ENCODE measurements at regions not wholly inside any gene's neighbourhood (a gene's known extent, or its start where the extent isn't known, plus 50 kb on each side); places are given as distances from the start of the nearest gene placed in this dataset.

DNA sequence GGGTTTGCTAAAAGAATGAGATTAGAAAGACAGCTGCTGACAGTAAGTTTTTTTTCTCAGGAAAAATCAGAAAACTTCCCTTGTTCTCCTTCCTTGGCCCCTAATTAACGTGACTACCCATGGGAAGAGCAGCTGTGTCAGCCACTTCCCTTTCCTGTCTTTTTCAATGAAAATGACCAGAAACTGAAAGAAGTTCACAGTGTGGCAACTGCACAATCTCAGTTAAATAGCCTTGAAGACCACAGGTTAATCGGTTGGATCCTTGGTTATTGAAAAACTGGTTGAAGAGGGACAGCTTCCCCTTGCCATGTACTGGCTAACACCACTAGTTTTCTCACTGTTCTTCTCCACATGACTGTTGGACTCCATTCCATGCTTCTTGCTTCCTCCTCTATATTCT is 148.8 kb upstream of the AGR3 start:
- DNase-seq (ENCODE audit: low spot score) = no peak

DNA sequence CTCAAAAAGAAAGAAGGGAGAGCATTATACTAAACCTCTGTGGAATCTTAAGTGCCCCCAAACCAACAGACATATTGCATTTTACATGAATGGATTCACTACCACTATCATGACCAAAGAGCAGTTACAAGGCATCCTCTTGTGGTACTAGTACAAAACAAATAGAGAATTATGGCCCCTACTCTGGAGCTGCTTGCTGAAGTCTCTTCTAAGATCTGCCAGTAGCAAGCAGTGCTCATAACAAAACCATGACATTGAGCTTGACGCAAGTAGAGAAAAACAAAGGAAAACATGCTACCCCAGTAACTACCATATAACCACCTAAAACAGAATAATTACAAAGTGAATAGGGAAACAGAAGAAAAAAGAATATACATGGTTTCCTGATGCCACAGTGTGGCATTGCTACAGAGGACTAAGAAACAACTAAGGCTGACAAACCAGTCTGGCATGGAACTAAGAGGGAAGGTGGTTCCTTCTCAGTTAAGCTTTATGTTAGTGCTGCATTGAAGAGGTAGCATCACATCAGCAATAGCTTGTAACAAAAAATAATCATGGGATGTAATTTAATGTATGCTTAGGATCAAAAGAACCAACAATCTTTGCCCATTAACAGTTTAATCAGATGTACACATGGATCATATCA is 150.2 kb upstream of the AGR3 start:
- TF ChIP-seq, protein P1, sequence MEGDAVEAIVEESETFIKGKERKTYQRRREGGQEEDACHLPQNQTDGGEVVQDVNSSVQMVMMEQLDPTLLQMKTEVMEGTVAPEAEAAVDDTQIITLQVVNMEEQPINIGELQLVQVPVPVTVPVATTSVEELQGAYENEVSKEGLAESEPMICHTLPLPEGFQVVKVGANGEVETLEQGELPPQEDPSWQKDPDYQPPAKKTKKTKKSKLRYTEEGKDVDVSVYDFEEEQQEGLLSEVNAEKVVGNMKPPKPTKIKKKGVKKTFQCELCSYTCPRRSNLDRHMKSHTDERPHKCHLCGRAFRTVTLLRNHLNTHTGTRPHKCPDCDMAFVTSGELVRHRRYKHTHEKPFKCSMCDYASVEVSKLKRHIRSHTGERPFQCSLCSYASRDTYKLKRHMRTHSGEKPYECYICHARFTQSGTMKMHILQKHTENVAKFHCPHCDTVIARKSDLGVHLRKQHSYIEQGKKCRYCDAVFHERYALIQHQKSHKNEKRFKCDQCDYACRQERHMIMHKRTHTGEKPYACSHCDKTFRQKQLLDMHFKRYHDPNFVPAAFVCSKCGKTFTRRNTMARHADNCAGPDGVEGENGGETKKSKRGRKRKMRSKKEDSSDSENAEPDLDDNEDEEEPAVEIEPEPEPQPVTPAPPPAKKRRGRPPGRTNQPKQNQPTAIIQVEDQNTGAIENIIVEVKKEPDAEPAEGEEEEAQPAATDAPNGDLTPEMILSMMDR (IDR thresholded peaks at IDR 0.05; ENCODE audit: extremely low read depth, missing control alignments) = no peak
- DNase-seq (ENCODE audit: low spot score) = no peak

More for the DNA sequence above, 148.8 kb upstream of the AGR3 start:
- TF ChIP-seq, protein P1 (IDR thresholded peaks at IDR 0.05; ENCODE audit: extremely low read depth, missing control alignments) = no peak

DNA sequence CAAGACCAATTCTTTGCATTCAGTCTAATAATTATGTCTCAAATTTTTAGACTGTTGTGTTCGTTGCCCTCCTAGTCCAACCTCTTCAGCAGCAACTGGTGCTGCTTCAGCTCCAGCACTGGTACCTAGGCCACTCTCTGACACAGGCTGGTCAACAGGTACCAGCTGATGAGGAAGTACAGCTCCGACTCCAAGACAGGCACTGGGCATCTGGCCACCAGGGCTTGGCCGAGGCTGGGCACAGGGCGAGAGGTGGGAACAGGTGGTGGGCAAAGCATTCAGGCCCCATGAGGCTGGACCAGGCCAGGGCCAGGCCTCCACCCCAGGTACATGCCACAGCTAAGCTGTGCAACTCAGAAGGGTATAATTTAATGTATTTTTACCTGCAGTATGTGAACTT is 151.5 kb upstream of the AGR3 start:
- TF ChIP-seq, protein P1 (IDR thresholded peaks at IDR 0.05; ENCODE audit: extremely low read depth, missing control alignments) = no peak
- DNase-seq (ENCODE audit: low spot score) = no peak

DNA sequence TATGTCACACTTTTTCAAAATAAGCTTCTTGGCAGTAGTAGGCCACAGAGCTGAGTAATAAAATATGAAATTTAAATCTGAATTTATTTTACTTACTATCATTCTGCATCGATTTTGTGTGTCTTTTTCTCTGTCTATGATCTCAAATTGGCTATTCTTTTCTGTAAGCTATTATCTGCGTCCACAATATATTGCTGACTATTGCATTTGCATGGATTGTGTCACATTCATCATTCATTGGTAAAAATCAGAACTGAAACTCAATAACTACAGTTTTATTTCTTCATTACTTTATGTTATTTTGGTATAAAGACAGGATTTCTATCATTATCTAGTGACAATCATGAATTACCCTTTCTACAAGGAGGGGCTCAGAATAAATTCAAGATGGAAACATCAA is 154.8 kb upstream of the AGR3 start:
- TF ChIP-seq, protein P1 (IDR thresholded peaks at IDR 0.05; ENCODE audit: extremely low read depth, missing control alignments) = no peak
- DNase-seq (ENCODE audit: low spot score) = no peak

DNA sequence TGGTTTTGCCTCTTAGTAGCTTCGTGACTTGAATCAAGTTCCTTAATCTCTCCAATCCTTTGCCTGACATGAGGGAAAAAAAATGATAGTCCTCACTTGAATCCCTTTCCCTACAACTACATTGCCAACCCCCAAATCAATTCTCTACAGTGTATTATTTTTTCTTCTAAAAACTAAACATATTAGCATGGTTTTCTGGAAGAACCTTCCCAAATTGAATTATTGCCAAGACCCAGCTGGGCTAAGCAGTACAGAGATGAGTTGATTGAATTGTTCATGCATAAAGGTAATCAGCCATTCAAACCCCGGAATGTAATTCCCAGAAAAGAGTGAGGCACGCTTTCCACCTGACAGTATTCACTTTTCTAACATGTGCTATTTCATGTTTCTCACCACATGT is 155.6 kb upstream of the AGR3 start:
- TF ChIP-seq, protein P1 (IDR thresholded peaks at IDR 0.05; ENCODE audit: extremely low read depth, missing control alignments) = no peak
- DNase-seq (ENCODE audit: low spot score) = no peak

DNA sequence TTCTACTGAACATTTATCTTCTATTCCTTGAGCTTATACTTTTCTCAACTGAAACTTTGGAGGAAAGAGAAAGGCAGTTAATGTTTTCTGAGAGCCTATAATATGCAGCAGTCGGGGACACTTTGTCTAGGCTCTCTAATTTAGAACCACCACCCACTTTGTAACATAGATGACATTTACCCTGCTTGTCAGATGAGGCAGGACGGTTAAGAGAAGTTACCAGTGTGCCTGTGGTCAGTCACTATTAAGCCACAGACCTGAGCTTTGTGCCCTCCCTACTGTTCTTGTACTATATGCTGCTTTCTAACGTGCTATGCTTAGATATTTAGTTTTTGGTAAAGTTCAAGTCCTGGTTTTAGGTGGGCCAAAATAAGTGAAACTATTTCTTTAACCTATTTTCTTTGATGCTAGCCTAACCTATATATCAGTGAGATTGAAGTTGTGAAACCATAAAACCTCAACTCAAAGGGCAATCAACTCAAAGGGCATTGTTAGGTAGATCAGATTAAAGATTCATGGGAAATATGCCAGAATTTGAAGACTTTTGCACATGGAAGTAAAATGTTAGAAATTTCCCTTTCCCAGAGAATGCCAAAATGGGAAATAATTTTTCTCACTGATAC is 156.5 kb upstream of the AGR3 start:
- no peak for DNase-seq (ENCODE audit: low spot score)
- TF ChIP-seq, protein P1 (IDR thresholded peaks at IDR 0.05; ENCODE audit: extremely low read depth, missing control alignments) = no peak

DNA sequence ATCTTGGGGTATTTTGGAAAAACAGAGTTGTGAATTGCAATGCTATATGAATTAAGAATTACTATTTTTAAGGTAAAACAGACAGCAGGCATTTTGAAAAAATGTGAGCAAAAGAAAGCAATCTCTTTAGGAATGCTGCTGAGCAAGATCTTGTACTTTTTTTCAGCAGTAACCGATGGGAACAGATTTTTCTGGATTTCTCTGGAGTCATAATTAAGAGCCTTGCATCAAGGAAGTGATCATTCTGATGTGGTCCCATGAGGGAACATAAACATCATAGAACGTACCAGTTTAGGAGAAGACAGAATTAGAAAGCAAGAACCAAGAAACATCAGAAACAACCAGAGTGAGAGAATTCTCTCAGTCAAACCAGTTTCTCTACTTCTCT is 157.0 kb upstream of the AGR3 start:
- no peak for DNase-seq (ENCODE audit: low spot score)
- TF ChIP-seq, protein P1 (IDR thresholded peaks at IDR 0.05; ENCODE audit: extremely low read depth, missing control alignments) = no peak

Data from GM20000 (cell line).